Pancreas (tissue), 10 donors: ENCODE measurements at regions not wholly inside any gene's neighbourhood (a gene's known extent, or its start where the extent isn't known, plus 50 kb on each side); places are given as distances from the start of the nearest gene placed in this dataset.

Experiments used
- ATAC-seq, 4 donors: fragments of 200-7000 bp; cut with Tn5 transposase; one replicate each; pipeline versions ENCODE4 v1.8.0 to v1.9.1; 2020; ENCODE audit warnings: mild to moderate bottlenecking in 4 of 4, moderate library complexity in 4 of 4
- DNase-seq, 6 donors: peaks; one replicate each; pipeline ENCODE4 v3.0.0-alpha.2; 2020
- FAIRE-seq: peaks from 2 replicates; lab custom pipeline; 2012; peaks lifted over from hg19 to GRCh38; lab: Jason Lieb, UNC
- H3K27ac ChIP-seq, 4 donors: fragments of 200-600 bp; sonication (generic); 1 replicate in 3 of 4; 2 replicates in 1 of 4; pipeline versions ENCODE4 v1.5.0 to v1.8.0; 2020
- H3K27me3 ChIP-seq, 4 donors: fragments of 200-600 bp; one replicate each; pipeline ENCODE4 v1.8.0; 2021
- H3K36me3 ChIP-seq, 3 donors: fragments of 200-600 bp; sonication (generic) in 1 of 3; one replicate each; pipeline versions ENCODE4 v1.5.0 to v1.8.0; 2020 to 2021
- H3K4me1 ChIP-seq, 3 donors: fragments of 200-600 bp; one replicate each; pipeline ENCODE4 v1.8.0; 2021
- H3K4me3 ChIP-seq, 4 donors: fragments of 200-600 bp; sonication (generic) in 2 of 4; one replicate each; pipeline versions ENCODE4 v1.5.0 to v1.8.0; 2020 to 2021
- H3K9me3 ChIP-seq, 4 donors: fragments of 200-600 bp; one replicate each; pipeline ENCODE4 v1.8.0; 2021
- CTCF ChIP-seq, 4 donors: fragments of 200-600 bp; sonication (generic) in 3 of 4; IDR thresholded peaks; one replicate each; pipeline versions ENCODE4 v1.5.0 to v1.8.0; 2021; ENCODE audit warnings: antibody characterized with exemption in 4 of 4
- WGBS, 2 donors: extraction: QIAGEN DNeasy Blood & Tissue Kit; methylation state at CpG; one replicate each; pipeline ENCODE4 v1.1.7; 2013; 5-methylcytosine and 5-hydroxymethylcytosine counted together
- intact Hi-C, 3 donors: fragments of 100-400 bp; cut with DNase I; formaldehyde crosslinking; loops; one replicate each; pipeline versions ENCODE4 v1.11.1 to v1.14.2; 2022
- donor health status: healthy with polysubstance abuse.
- donor health status: DM: no; HTN: no; CAD: no; lungs with moderate emphysema.
- donor health status: DM: no; HTN: no; CAD: no.
- donor health status: control.
- donor health status: control.
- donor health status: Bipolar disorder and iron deficiency.
- donor health status: DM: yes; HTN: yes; CAD: no.
- donor health status: DM: no; HTN: no; CAD: no.
- donor health status: DM: no; HTN: no; CAD: no.
- donor health status: DM: yes; HTN: yes; CAD: no.

DNA sequence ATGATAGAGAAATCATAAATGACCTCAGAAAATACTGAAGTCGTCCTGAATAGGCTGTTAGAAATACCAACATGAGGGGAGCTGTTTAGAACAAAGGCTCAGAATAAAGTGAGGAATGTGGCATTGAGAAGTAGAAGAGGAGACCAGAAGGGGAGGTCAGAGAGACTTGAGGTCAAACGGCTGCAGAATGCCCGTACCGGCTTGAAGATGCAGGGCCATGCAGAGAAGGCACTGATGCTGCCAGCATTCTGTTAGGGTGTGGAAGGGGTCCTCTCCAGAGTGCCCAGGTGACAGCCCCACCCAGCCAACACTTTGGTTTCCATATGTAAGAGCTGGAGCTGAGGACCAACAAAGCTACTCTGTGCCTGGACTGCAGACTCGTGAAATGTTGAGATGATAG is 570.9 kb downstream of the CDH26 start:
- H3K36me3 ChIP-seq = no peaks in the 10 kb centered on the region
- no peak overlapping the region for H3K4me3 ChIP-seq
- no peak for DNase-seq
- WGBS, 2 donors = 49 to 63% methylated on average over 5 of the region's 5 CpGs
- intact Hi-C loops = no loop called here
- H3K27me3 ChIP-seq = peaks cover 0 to 4% (median 0%) of the 10 kb centered on the region in 4 donors
- TF ChIP-seq CTCF (IDR thresholded peaks at IDR 0.05) = no peak
- ATAC-seq = no peak
- no peak for FAIRE-seq
- H3K9me3 ChIP-seq = no peaks in the 10 kb centered on the region
- no peaks in the 10 kb centered on the region for H3K4me1 ChIP-seq
- H3K27ac ChIP-seq = no peak overlapping the region

GRCh38 chr20:60535211-60535610 is 577.0 kb downstream of the CDH26 start:
- DNase-seq = no peak
- no peak for TF ChIP-seq CTCF (IDR thresholded peaks at IDR 0.05)
- Histone ChIP-seq H3K9me3 (no peaks in the 10 kb centered on the region), H3K4me3 (no peak overlapping the region), H3K36me3 (no peaks in the 10 kb centered on the region), H3K27me3 (peaks cover 0 to 4% (median 0%) of the 10 kb centered on the region in 4 donors), H3K27ac (no peak overlapping the region), H3K4me1 (no peaks in the 10 kb centered on the region)
- WGBS, 2 donors = 43 to 74% methylated on average over 3 of the region's 3 CpGs
- intact Hi-C loops = no loop called here
- ATAC-seq = no peak
- no peak for FAIRE-seq

DNA sequence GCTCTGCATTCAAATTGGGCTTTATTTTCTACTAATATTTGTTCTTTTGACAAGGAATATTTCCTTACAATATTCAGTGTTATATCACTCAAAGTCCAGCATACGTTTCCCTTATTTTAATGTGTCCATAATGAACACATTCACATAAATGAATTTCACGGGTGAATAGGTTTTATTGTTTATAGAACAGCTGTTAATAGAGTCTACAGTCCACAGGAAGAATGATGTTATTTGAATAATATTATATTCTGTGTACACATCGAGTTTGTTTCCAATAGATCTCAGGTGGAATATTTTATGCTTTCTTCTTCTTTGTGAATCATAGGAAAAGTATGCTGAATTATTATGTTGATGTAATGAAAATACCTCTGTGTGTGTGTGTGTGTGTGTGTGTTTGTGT is 582.4 kb downstream of the CDH26 start:
- no peaks in the 10 kb centered on the region for H3K9me3 ChIP-seq
- FAIRE-seq (no peak), ATAC-seq (no peak), DNase-seq (no peak)
- H3K4me3 ChIP-seq = no peak overlapping the region
- no peaks in the 10 kb centered on the region for H3K4me1 ChIP-seq
- 23 to 35% methylated on average over 3 of the region's 3 CpGs for WGBS, 2 donors
- no peak for TF ChIP-seq CTCF (IDR thresholded peaks at IDR 0.05)
- intact Hi-C loops = no loop called here
- peaks cover 0 to 9% (median 0%) of the 10 kb centered on the region in 4 donors for H3K27me3 ChIP-seq
- H3K36me3 ChIP-seq = no peaks in the 10 kb centered on the region
- H3K27ac ChIP-seq = no peak overlapping the region

GRCh38 chr20:60541991-60542390 is 583.8 kb downstream of the CDH26 start:
- WGBS, 2 donors = 25 to 31% methylated on average over 5 of the region's 5 CpGs
- ATAC-seq = no peak
- H3K4me3 ChIP-seq = no peak overlapping the region
- no peaks in the 10 kb centered on the region for H3K36me3 ChIP-seq
- no peaks in the 10 kb centered on the region for H3K4me1 ChIP-seq
- DNase-seq = no peak
- no peaks in the 10 kb centered on the region for H3K9me3 ChIP-seq
- intact Hi-C loops = no loop called here
- peaks cover 0 to 9% (median 0%) of the 10 kb centered on the region in 4 donors for H3K27me3 ChIP-seq
- no peak overlapping the region for H3K27ac ChIP-seq
- no peak for TF ChIP-seq CTCF (IDR thresholded peaks at IDR 0.05)
- FAIRE-seq = no peak

GRCh38 chr20:60543598-60543997 is 585.4 kb downstream of the CDH26 start:
- intact Hi-C loops = no loop called here
- Histone ChIP-seq H3K9me3 (no peaks in the 10 kb centered on the region), H3K27ac (no peak overlapping the region), H3K4me1 (no peaks in the 10 kb centered on the region), H3K4me3 (no peak overlapping the region), H3K36me3 (no peaks in the 10 kb centered on the region), H3K27me3 (peaks cover 0 to 5% (median 0%) of the 10 kb centered on the region in 4 donors)
- FAIRE-seq (no peak), DNase-seq (no peak), ATAC-seq (no peak)
- TF ChIP-seq CTCF (IDR thresholded peaks at IDR 0.05) = no peak
- WGBS, 2 donors = 52 to 71% methylated on average over 3 of the region's 3 CpGs
